Ovary (tissue), 3 donors: ENCODE measurements at regions not wholly inside any gene's neighbourhood (a gene's known extent, or its start where the extent isn't known, plus 50 kb on each side); places are given as distances from the start of the nearest gene placed in this dataset.

ENCODE experiments used
- CTCF ChIP-seq, 3 donors: fragments of 450-650 bp in 2 of 3; fragments of 200-600 bp in 1 of 3; IDR thresholded peaks; one replicate each; pipeline versions ENCODE4 v1.5.1 to v1.8.0; 2016 to 2022; ENCODE audit warnings: antibody characterized with exemption in 3 of 3, mild to moderate bottlenecking in 1 of 3
- POLR2A ChIP-seq: fragments of 450-650 bp; IDR thresholded peaks from one replicate; pipeline ENCODE4 v1.6.1; 2017; ENCODE audit warnings: antibody characterized with exemption, mild to moderate bottlenecking, moderate library complexity
- donor health status: DM: no; HTN: no; CAD: no.

- TF ChIP-seq CTCF (IDR thresholded peaks at IDR 0.05) (no peak), POLR2A (no peak)
Observed at GRCh38 chr3:110865934-110866333, 205.7 kb upstream of the NECTIN3 start.
